ENCODE measurements at regions not wholly inside any gene's neighbourhood (a gene's known extent, or its start where the extent isn't known, plus 50 kb on each side); places are given as distances from the start of the nearest gene placed in this dataset.

DNA sequence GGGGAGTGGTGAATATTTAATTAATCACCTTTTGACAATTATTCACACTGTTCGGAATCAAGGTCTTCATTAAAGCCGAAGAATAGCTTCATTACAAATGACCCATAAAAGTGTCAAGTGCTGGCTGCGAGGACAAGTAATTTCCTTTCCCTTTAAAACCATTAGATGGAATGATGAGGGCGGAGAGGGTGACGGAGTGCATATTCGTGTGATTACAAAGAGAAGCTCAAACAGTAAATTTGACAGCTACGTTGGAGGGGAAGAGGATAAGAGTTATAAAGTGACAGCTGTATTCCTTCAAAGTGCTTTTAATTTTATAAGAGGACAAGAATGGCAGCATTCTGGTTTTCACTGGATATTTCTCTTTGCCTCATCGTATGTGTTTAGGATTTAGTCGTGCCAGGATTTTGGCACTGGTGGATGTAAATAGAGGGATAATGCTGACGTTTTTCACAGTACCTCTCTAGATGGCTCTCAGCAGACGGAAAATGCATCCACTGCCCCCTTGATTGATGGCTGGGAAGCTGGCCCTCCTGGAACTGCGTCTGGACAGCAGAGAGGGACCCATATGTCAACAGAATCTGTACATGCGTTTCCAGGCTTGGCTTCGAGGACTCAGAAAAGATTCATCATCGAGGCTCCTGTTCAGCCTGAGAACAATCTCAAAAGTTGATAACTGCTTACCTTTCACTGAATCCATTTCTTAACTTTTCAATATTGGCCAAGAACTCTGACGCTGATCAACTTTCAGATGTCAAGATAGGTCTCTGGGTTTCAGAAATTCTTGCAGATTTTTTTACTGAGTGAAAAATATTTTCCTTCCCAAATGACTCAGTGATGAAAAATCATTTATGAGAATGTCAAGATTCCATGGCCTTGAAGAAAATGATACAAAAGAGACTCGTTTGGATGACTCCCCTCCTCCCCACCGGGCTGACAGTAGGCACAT is 50.4 kb upstream of the IRX2 start:
- DNase-seq (ENCODE audit: extremely low read depth, low read depth), result peak; percentile 65

Data from NCI-H460 (cell line).